ENCODE measurements at regions not wholly inside any gene's neighbourhood (a gene's known extent, or its start where the extent isn't known, plus 50 kb on each side); places are given as distances from the start of the nearest gene placed in this dataset.

- POLR2A ChIA-PET: no interaction called here
- BruUV-seq (replicated peaks): no TSS peak
- no peak overlapping the region for H3K27ac ChIP-seq (ENCODE audit: low read length)
- in situ Hi-C loops (cut with HindIII; ENCODE audit: low pct_unique_long_range_greater_than_20kb, low sequenced_read_pairs): no loop called here
- ATAC-seq (no peak), DNase-seq (ENCODE audit: low read depth, low spot score) (no peak)
- TF ChIP-seq REST (IDR thresholded peaks at IDR 0.05; ENCODE audit: insufficient read depth in 1 of 2, low read depth in 2 of 2, low read length in 1 of 2): no peak
- no peak for TF ChIP-seq POLR2AphosphoS5 (IDR thresholded peaks at IDR 0.05; ENCODE audit: low read depth, low read length)
- TF ChIP-seq CTCF (IDR thresholded peaks at IDR 0.05): no peak
- no peak for TF ChIP-seq TCF7L2 (IDR thresholded peaks at IDR 0.05; ENCODE audit: low read depth, low read length)
- TF ChIP-seq SIN3A (IDR thresholded peaks at IDR 0.05; ENCODE audit: borderline replicate concordance, insufficient read depth, low read depth, low read length): no peak
- H3K4me1 ChIP-seq (ENCODE audit: control insufficient read depth, insufficient read depth, low read length): no peaks in the 10 kb centered on the region
- H3K36me3 ChIP-seq (ENCODE audit: control insufficient read depth, insufficient read depth, low read length): no peaks in the 10 kb centered on the region
- H3K4me3 ChIP-seq (ENCODE audit: low read depth in 2 of 2, low read length in 2 of 2): no peak overlapping the region
- peaks cover 10% of the 10 kb centered on the region for H3K27me3 ChIP-seq (ENCODE audit: control insufficient read depth, insufficient read depth, low read length)
- CTCF ChIA-PET: no interaction called here
- H3K9me3 ChIP-seq (ENCODE audit: control insufficient read depth, insufficient read depth, low read depth, low read length): no peaks in the 10 kb centered on the region
- intact Hi-C loops (cut with micrococcal nuclease; ENCODE audit: unreplicated experiment): no loop called here
Measured at GRCh38 chr11:116404462-116404798, 368.4 kb downstream of the BUD13 start.

GRCh38 chr11:116403794-116404461 lies 368.9 kb downstream of the BUD13 start:
- no peak for ATAC-seq
- intact Hi-C loops (cut with micrococcal nuclease; ENCODE audit: unreplicated experiment): no loop called here
- no peak overlapping the region for H3K4me3 ChIP-seq (ENCODE audit: low read depth in 2 of 2, low read length in 2 of 2)

More at GRCh38 chr11:116403794-116404461, 368.9 kb downstream of the BUD13 start:
- in situ Hi-C loops (cut with HindIII; ENCODE audit: low pct_unique_long_range_greater_than_20kb, low sequenced_read_pairs): no loop called here
- ChIA-PET CTCF (no interaction called here), POLR2A (interaction anchor here (0.6 kb wide), 1 partner anchor 747 kb away, joined by 4 read pairs; no protein-coding TSS in a partner anchor)
- Histone ChIP-seq H3K4me1 (ENCODE audit: control insufficient read depth, insufficient read depth, low read length) (no peaks in the 10 kb centered on the region), H3K27ac (ENCODE audit: low read length) (no peak overlapping the region), H3K9me3 (ENCODE audit: control insufficient read depth, insufficient read depth, low read depth, low read length) (no peaks in the 10 kb centered on the region), H3K27me3 (ENCODE audit: control insufficient read depth, insufficient read depth, low read length) (peaks cover 10% of the 10 kb centered on the region), H3K36me3 (ENCODE audit: control insufficient read depth, insufficient read depth, low read length) (no peaks in the 10 kb centered on the region)
- BruUV-seq (replicated peaks): no TSS peak
- no peak for DNase-seq (ENCODE audit: low read depth, low spot score)
- TF ChIP-seq REST (IDR thresholded peaks at IDR 0.05; ENCODE audit: insufficient read depth in 1 of 2, low read depth in 2 of 2, low read length in 1 of 2): no peak
- no peak for TF ChIP-seq CTCF (IDR thresholded peaks at IDR 0.05)
- no peak for TF ChIP-seq TCF7L2 (IDR thresholded peaks at IDR 0.05; ENCODE audit: low read depth, low read length)
- no peak for TF ChIP-seq SIN3A (IDR thresholded peaks at IDR 0.05; ENCODE audit: borderline replicate concordance, insufficient read depth, low read depth, low read length)
- TF ChIP-seq POLR2AphosphoS5 (IDR thresholded peaks at IDR 0.05; ENCODE audit: low read depth, low read length): no peak
